HL-60 (cell line): ENCODE measurements at regions not wholly inside any gene's neighbourhood (a gene's known extent, or its start where the extent isn't known, plus 50 kb on each side); places are given as distances from the start of the nearest gene placed in this dataset.

ENCODE experiments used
- GABPA ChIP-seq: IDR thresholded peaks from 2 replicates; pipeline ENCODE4 v1.6.1; 2012; ENCODE audit warnings: low read depth
- POLR2AphosphoS5 ChIP-seq: IDR thresholded peaks from 2 replicates; pipeline ENCODE4 v1.6.1; 2012; ENCODE audit warnings: low read depth
- SPI1 ChIP-seq: IDR thresholded peaks from 2 replicates; pipeline ENCODE4 v1.6.1; 2012; ENCODE audit warnings: low read depth, mild to moderate bottlenecking, borderline replicate concordance
- TF ChIP-seq, protein P1 (sequence below): IDR thresholded peaks from one replicate; pipeline ENCODE4 v1.5.1; 2011; ENCODE audit warnings: low read length, control low read depth, inconsistent platforms; ENCODE audit not compliant: insufficient read depth

DNA sequence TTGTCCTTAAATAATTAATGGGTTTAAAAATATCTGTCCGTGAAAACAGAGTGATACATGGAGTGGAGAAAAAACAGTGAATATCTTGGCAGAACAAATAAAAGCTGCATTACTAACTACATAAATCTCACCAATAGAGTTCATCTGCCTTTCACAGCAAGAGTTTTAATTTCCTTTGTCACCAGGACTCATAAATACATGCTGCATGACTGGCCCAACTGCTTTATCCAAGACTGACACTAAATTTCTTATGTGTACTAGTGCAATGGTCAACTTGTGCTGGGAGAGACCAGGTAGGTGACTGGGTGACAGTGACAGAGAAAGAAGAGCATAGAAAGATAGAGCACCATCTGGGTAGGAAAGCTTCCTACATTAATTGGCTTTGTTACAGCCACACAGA is 402.8 kb downstream of the RAD51AP2 start:
- TF ChIP-seq SPI1 (no peak), POLR2AphosphoS5 (no peak), GABPA (no peak)
- TF ChIP-seq, protein P1, sequence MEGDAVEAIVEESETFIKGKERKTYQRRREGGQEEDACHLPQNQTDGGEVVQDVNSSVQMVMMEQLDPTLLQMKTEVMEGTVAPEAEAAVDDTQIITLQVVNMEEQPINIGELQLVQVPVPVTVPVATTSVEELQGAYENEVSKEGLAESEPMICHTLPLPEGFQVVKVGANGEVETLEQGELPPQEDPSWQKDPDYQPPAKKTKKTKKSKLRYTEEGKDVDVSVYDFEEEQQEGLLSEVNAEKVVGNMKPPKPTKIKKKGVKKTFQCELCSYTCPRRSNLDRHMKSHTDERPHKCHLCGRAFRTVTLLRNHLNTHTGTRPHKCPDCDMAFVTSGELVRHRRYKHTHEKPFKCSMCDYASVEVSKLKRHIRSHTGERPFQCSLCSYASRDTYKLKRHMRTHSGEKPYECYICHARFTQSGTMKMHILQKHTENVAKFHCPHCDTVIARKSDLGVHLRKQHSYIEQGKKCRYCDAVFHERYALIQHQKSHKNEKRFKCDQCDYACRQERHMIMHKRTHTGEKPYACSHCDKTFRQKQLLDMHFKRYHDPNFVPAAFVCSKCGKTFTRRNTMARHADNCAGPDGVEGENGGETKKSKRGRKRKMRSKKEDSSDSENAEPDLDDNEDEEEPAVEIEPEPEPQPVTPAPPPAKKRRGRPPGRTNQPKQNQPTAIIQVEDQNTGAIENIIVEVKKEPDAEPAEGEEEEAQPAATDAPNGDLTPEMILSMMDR: no peak
